Pancreas (tissue), 10 donors: ENCODE measurements at regions not wholly inside any gene's neighbourhood (a gene's known extent, or its start where the extent isn't known, plus 50 kb on each side); places are given as distances from the start of the nearest gene placed in this dataset.
"Not testable (repeated sequence)": the region's sequence is repeated elsewhere in the genome, so short reads cannot be mapped to it uniquely, and the experiment has no call there.

ENCODE experiments used
- ATAC-seq, 4 donors: fragments of 200-7000 bp; cut with Tn5 transposase; one replicate each; pipeline versions ENCODE4 v1.8.0 to v1.9.1; 2020; ENCODE audit warnings: mild to moderate bottlenecking in 4 of 4, moderate library complexity in 4 of 4
- DNase-seq, 6 donors: peaks; one replicate each; pipeline ENCODE4 v3.0.0-alpha.2; 2020
- FAIRE-seq: peaks from 2 replicates; lab custom pipeline; 2012; peaks lifted over from hg19 to GRCh38; lab: Jason Lieb, UNC
- H3K27ac ChIP-seq, 4 donors: fragments of 200-600 bp; sonication (generic); 1 replicate in 3 of 4; 2 replicates in 1 of 4; pipeline versions ENCODE4 v1.5.0 to v1.8.0; 2020
- H3K27me3 ChIP-seq, 4 donors: fragments of 200-600 bp; one replicate each; pipeline ENCODE4 v1.8.0; 2021
- H3K36me3 ChIP-seq, 3 donors: fragments of 200-600 bp; sonication (generic) in 1 of 3; one replicate each; pipeline versions ENCODE4 v1.5.0 to v1.8.0; 2020 to 2021
- H3K4me1 ChIP-seq, 3 donors: fragments of 200-600 bp; one replicate each; pipeline ENCODE4 v1.8.0; 2021
- H3K4me3 ChIP-seq, 4 donors: fragments of 200-600 bp; sonication (generic) in 2 of 4; one replicate each; pipeline versions ENCODE4 v1.5.0 to v1.8.0; 2020 to 2021
- H3K9me3 ChIP-seq, 4 donors: fragments of 200-600 bp; one replicate each; pipeline ENCODE4 v1.8.0; 2021
- WGBS, 2 donors: extraction: QIAGEN DNeasy Blood & Tissue Kit; methylation state at CpG; one replicate each; pipeline ENCODE4 v1.1.7; 2013; 5-methylcytosine and 5-hydroxymethylcytosine counted together
- intact Hi-C, 3 donors: fragments of 100-400 bp; cut with DNase I; formaldehyde crosslinking; loops; one replicate each; pipeline versions ENCODE4 v1.11.1 to v1.14.2; 2022
- TF ChIP-seq, protein P1 (sequence below), 4 donors: fragments of 200-600 bp; sonication (generic) in 3 of 4; IDR thresholded peaks; one replicate each; pipeline versions ENCODE4 v1.5.0 to v1.8.0; 2021; ENCODE audit warnings: antibody characterized with exemption in 4 of 4
- donor health status: healthy with polysubstance abuse.
- donor health status: DM: no; HTN: no; CAD: no; lungs with moderate emphysema.
- donor health status: DM: no; HTN: no; CAD: no.
- donor health status: control.
- donor health status: control.
- donor health status: Bipolar disorder and iron deficiency.
- donor health status: DM: yes; HTN: yes; CAD: no.
- donor health status: DM: no; HTN: no; CAD: no.
- donor health status: DM: no; HTN: no; CAD: no.
- donor health status: DM: yes; HTN: yes; CAD: no.

DNA sequence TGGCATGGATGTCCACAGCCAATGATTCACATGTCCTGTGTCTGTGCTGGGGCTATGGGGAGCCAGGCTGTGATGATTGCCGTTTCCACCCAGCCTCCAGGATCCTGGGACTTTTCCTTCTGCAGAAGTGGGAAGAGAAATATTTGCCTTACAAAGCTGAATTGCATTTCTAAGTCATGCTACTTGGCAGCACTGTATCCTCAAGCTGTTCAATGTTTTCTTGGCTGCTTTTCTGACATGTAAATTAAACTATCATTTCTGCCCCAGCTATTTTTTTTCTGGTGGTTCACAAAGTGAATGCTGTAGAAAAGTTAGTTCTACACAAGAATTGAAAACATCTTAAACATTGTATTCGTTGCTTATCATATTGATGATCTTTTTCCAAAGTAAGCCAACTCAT lies 51.9 kb upstream of the TCERG1L start:
- no peak overlapping the region for H3K27ac ChIP-seq
- no peaks in the 10 kb centered on the region for H3K36me3 ChIP-seq
- DNase-seq, result no peak
- H3K4me1 ChIP-seq, result no peaks in the 10 kb centered on the region
- no peak overlapping the region for H3K4me3 ChIP-seq
- H3K9me3 ChIP-seq, result no peaks in the 10 kb centered on the region
- no peak for FAIRE-seq
- no peaks in the 10 kb centered on the region for H3K27me3 ChIP-seq
- WGBS, 2 donors, result 21 to 41% methylated on average over 2 of the region's 2 CpGs
- intact Hi-C loops, result no loop called here
- TF ChIP-seq, protein P1, sequence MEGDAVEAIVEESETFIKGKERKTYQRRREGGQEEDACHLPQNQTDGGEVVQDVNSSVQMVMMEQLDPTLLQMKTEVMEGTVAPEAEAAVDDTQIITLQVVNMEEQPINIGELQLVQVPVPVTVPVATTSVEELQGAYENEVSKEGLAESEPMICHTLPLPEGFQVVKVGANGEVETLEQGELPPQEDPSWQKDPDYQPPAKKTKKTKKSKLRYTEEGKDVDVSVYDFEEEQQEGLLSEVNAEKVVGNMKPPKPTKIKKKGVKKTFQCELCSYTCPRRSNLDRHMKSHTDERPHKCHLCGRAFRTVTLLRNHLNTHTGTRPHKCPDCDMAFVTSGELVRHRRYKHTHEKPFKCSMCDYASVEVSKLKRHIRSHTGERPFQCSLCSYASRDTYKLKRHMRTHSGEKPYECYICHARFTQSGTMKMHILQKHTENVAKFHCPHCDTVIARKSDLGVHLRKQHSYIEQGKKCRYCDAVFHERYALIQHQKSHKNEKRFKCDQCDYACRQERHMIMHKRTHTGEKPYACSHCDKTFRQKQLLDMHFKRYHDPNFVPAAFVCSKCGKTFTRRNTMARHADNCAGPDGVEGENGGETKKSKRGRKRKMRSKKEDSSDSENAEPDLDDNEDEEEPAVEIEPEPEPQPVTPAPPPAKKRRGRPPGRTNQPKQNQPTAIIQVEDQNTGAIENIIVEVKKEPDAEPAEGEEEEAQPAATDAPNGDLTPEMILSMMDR (IDR thresholded peaks at IDR 0.05), result no peak
- ATAC-seq, result no peak

DNA sequence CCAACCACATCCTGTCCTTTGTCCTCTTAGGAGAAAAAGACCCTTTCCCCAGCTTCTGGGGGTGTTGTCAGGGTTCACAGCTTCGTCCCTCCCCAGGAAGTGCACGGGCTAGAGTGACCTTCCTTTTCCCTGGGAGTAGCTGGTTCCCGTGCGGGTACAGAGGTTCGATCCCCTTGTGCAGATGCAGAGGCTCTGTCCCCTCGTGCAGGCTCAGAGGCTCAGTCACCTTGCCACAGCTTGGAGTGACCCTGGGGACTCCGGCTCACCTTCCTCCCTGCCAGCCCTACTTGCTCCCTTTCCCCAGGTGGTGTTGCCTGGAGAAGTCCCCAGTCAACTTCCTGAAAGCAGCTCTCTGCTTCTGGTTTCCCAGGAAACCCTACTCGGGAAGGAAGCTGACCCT lies 60.0 kb upstream of the TCERG1L start:
- DNase-seq (no peak), FAIRE-seq (no peak), ATAC-seq (no peak)
- Histone ChIP-seq H3K27ac (no peak overlapping the region), H3K4me3 (no peak overlapping the region), H3K4me1 (no peaks in the 10 kb centered on the region), H3K27me3 (no peaks in the 10 kb centered on the region), H3K9me3 (no peaks in the 10 kb centered on the region), H3K36me3 (no peaks in the 10 kb centered on the region)
- 39 to 44% methylated on average over 8 of the region's 8 CpGs for WGBS, 2 donors
- TF ChIP-seq, protein P1 (IDR thresholded peaks at IDR 0.05), result no peak
- intact Hi-C loops, result no loop called here

DNA sequence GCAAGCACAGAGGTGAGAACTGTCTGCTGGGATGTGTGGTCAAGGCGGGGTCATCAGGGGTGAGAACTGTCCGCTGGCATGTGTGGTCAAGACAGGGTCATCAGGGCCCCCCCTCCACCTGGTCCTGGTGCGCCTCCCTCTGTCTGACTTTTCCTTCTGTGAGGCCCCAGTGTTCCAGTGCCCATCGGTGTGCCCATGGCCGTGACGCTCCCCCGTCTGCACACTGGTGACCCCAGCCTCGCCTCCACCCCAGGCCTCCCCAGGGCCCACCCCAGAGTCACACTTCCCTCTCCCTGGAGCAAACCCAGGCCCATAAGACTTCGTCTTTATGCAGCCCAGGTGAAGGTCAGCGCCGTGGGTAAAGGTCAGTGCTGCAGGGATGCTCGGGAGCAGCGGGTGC lies 70.1 kb upstream of the TCERG1L start:
- TF ChIP-seq, protein P1 (IDR thresholded peaks at IDR 0.05), result no peak
- no peak overlapping the region for H3K27ac ChIP-seq
- no peaks in the 10 kb centered on the region for H3K4me1 ChIP-seq
- H3K9me3 ChIP-seq, result no peaks in the 10 kb centered on the region
- 69 to 76% methylated on average over 11 to 13 of the region's 13 CpGs for WGBS, 2 donors
- no peak for ATAC-seq
- H3K36me3 ChIP-seq, result no peaks in the 10 kb centered on the region
- DNase-seq, result no peak
- H3K27me3 ChIP-seq, result no peaks in the 10 kb centered on the region
- H3K4me3 ChIP-seq, result no peak overlapping the region
- no peak for FAIRE-seq
- intact Hi-C loops, result no loop called here

DNA sequence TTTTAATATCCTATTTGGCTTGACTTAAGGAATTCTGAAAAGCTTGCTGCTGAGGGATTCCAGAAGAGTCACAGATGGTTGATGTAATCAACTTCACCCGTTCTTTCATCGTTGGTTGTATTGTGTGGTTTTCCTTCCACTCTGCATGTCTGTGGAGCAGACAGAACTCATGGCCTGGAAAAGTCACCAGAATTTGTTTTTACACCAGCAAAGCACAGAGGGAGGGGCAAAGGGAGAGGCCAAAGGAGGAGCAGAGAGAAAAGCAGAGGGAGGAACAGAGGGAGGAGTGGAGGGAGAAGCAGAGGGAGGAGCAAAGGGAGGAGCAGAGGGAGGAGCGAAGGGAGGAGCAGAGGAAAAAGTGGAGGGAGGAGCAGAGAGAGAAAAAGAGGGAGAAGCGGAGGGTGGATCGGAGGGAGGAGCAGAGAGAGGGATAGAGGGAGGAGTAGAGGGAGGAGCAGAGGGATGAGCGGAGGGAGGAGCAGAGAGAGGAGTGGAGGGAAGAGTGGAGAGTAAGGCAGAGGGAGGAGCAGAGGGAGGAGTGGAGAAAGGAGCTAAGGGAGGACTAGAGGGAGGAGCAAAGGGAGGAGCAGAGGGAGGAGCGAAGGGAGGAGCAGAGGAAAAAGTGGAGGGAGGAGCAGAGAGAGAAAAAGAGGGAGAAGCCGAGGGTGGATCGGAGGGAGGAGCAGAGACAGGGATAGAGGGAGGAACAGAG lies 73.8 kb upstream of the TCERG1L start:
- H3K9me3 ChIP-seq, ATAC-seq, DNase-seq, intact Hi-C loops, H3K27ac ChIP-seq, H3K4me3 ChIP-seq, FAIRE-seq, H3K4me1 ChIP-seq, H3K36me3 ChIP-seq, H3K27me3 ChIP-seq: not testable (repeated sequence)
- WGBS, 2 donors, result 60 to 73% methylated on average over 9 of the region's 9 CpGs

DNA sequence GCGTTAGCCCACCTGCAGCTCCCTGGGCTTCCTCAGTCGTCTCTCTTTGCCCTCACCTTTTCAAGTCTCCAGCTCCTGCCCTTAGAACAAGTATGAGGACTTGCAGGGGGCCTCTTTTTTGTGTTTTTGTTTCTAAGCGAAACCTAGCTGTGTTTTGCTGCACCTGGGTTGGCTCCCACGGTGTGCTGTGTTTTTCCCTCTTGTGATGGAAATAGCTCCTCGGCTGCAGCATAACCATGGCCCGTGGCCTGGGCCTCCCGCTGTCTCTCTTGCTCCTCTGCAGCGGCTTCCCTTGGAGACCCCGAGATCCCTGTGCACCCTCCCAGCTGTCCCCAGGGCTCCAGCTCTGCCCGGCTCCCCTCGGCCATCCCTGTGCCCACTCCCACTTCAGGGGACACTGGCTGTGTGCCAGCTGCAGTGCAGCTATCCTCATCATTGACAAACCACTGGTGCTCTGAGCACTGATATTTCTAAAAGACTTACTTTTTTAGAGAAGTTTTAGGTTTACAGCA lies 75.6 kb upstream of the TCERG1L start:
- no peaks in the 10 kb centered on the region for H3K36me3 ChIP-seq
- FAIRE-seq (no peak), ATAC-seq (peak in 1 of 4 donors; percentile 59), DNase-seq (peak in 1 of 6 donors; percentile 11)
- H3K9me3 ChIP-seq, result no peaks in the 10 kb centered on the region
- TF ChIP-seq, protein P1 (IDR thresholded peaks at IDR 0.05), result no peak
- WGBS, 2 donors, result 18 to 22% methylated on average over 11 of the region's 11 CpGs
- H3K27ac ChIP-seq, result no peak overlapping the region
- intact Hi-C loops, result no loop called here
- no peaks in the 10 kb centered on the region for H3K27me3 ChIP-seq
- no peaks in the 10 kb centered on the region for H3K4me1 ChIP-seq
- H3K4me3 ChIP-seq, result no peak overlapping the region
